SH-SY5Y (cell line): ENCODE measurements at regions not wholly inside any gene's neighbourhood (a gene's known extent, or its start where the extent isn't known, plus 50 kb on each side); places are given as distances from the start of the nearest gene placed in this dataset.

Source experiments
- GATA2 ChIP-seq: IDR thresholded peaks from 2 replicates; pipeline ENCODE4 v1.6.1; 2011; ENCODE audit warnings: mild to moderate bottlenecking, low read depth, low read length
- GATA3 ChIP-seq: IDR thresholded peaks from 2 replicates; pipeline ENCODE4 v1.6.1; 2011; ENCODE audit warnings: low read depth, mild to moderate bottlenecking, low read length, moderate library complexity

DNA sequence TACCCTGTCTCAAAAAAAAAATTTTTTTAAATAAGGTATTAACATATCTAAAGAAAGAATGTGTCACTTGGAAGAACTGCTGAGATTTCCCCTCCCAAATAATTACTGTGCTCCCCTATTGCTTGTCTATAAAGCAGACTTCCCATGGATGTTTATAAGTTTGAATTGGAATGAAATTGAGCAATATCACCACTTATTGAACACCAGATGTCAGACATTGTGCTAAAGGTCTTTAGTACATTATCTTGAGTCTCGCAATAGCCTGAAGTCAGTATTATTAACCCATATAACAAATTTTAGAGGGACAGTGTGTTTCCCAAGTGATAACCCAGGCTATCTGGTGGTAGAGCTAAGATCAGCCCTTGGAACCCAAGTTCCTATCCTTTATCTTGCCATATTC, 69.0 kb upstream of the EPCAM start:
- no peak for TF ChIP-seq GATA2
- no peak for TF ChIP-seq GATA3
